GM18858 (cell line): ENCODE measurements at regions not wholly inside any gene's neighbourhood (a gene's known extent, or its start where the extent isn't known, plus 50 kb on each side); places are given as distances from the start of the nearest gene placed in this dataset.

Experiments
- ATAC-seq: cut with Tn5 transposase; IDR thresholded peaks from one replicate; pipeline ENCODE4 v1.9.1; 2021; ENCODE audit not compliant: unreplicated experiment

- peak; percentile 85 for ATAC-seq
Observed at GRCh38 chr1:58996341-58997059, 212.7 kb upstream of the JUN start.

- peak; percentile 67 for ATAC-seq
Observed at GRCh38 chr1:58997060-58997411, 213.2 kb upstream of the JUN start.

GRCh38 chr1:58997637-58998036 is 213.8 kb upstream of the JUN start:
- no peak for ATAC-seq

GRCh38 chr1:58999676-59000075 is 215.8 kb upstream of the JUN start:
- ATAC-seq, result no peak

- ATAC-seq, result no peak
Observed at GRCh38 chr1:59004755-59005154, 220.9 kb upstream of the JUN start.

- ATAC-seq, result peak; percentile 39
Observed at GRCh38 chr1:59005491-59006288, 221.8 kb upstream of the JUN start.

- no peak for ATAC-seq
Observed at GRCh38 chr1:59006289-59006658, 222.4 kb upstream of the JUN start.

- ATAC-seq, result no peak
Observed at GRCh38 chr1:59006932-59007331, 223.1 kb upstream of the JUN start.

- no peak for ATAC-seq
Observed at GRCh38 chr1:59007429-59007819, 223.6 kb upstream of the JUN start.

- ATAC-seq, result peak; percentile 29
Observed at GRCh38 chr1:59007820-59008598, 224.2 kb upstream of the JUN start.

- no peak for ATAC-seq
Observed at GRCh38 chr1:59008599-59009347, 224.9 kb upstream of the JUN start.

GRCh38 chr1:59011663-59012062 is 227.8 kb upstream of the JUN start:
- no peak for ATAC-seq

- ATAC-seq, result no peak
Observed at GRCh38 chr1:59012378-59012777, 228.5 kb upstream of the JUN start.

- ATAC-seq, result peak; percentile 36
Observed at GRCh38 chr1:59013276-59013927, 229.6 kb upstream of the JUN start.

- ATAC-seq, result no peak
Observed at GRCh38 chr1:59013928-59014279, 230.1 kb upstream of the JUN start.

GRCh38 chr1:59014827-59015226 is 231.0 kb upstream of the JUN start:
- no peak for ATAC-seq

GRCh38 chr1:59015708-59016107 is 231.9 kb upstream of the JUN start:
- no peak for ATAC-seq

- ATAC-seq, result no peak
Observed at GRCh38 chr1:59016390-59016789, 232.5 kb upstream of the JUN start.

- no peak for ATAC-seq
Observed at GRCh38 chr1:59017501-59018231, 233.8 kb upstream of the JUN start.

- no peak for ATAC-seq
Observed at GRCh38 chr1:59018446-59018845, 234.6 kb upstream of the JUN start.
